Sigmoid colon (tissue), 4 donors: ENCODE measurements at regions not wholly inside any gene's neighbourhood (a gene's known extent, or its start where the extent isn't known, plus 50 kb on each side); places are given as distances from the start of the nearest gene placed in this dataset.

Experiments used
- EP300 ChIP-seq, 4 donors: sonication (generic); formaldehyde crosslinking; IDR thresholded peaks; one replicate each; pipeline ENCODE4 v1.6.1; 2017; ENCODE audit warnings: antibody characterized with exemption in 4 of 4
- POLR2A ChIP-seq, 2 donors: fragments of 450-650 bp; IDR thresholded peaks; one replicate each; pipeline ENCODE4 v1.6.1; 2016; ENCODE audit warnings: antibody characterized with exemption in 2 of 2, mild to moderate bottlenecking in 2 of 2, moderate library complexity in 2 of 2
- TF ChIP-seq, protein P1 (sequence below), 4 experiments: fragments of 450-650 bp in 3 of 4; fragments of 200-600 bp in 1 of 4; IDR thresholded peaks; one replicate each; pipeline ENCODE4 v1.5.1; 2016 to 2019; ENCODE audit warnings: antibody characterized with exemption in 4 of 4, mild to moderate bottlenecking in 3 of 4, moderate library complexity in 2 of 4

DNA sequence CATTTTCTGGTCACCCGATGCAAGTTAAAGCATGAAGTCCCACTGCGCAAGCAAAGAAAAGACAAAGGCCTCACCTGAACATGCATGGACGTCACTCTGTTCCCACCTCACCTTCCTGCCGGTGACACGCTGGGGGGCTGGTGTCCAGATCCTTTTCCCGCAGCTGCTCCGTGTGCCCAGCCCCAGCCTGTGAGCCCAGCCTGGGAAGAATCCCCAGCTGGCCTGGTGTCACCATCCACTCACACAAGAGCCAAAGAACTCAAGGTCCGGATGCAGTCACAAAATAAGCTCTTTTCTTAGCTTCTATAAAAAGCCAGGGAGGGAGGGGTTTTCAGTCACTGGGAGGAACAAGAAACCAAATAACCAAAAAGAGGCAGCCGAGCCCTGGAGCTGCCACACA lies 249.9 kb downstream of the COL4A1 start:
- TF ChIP-seq POLR2A (IDR thresholded peaks at IDR 0.05), result no peak
- TF ChIP-seq, protein P1, sequence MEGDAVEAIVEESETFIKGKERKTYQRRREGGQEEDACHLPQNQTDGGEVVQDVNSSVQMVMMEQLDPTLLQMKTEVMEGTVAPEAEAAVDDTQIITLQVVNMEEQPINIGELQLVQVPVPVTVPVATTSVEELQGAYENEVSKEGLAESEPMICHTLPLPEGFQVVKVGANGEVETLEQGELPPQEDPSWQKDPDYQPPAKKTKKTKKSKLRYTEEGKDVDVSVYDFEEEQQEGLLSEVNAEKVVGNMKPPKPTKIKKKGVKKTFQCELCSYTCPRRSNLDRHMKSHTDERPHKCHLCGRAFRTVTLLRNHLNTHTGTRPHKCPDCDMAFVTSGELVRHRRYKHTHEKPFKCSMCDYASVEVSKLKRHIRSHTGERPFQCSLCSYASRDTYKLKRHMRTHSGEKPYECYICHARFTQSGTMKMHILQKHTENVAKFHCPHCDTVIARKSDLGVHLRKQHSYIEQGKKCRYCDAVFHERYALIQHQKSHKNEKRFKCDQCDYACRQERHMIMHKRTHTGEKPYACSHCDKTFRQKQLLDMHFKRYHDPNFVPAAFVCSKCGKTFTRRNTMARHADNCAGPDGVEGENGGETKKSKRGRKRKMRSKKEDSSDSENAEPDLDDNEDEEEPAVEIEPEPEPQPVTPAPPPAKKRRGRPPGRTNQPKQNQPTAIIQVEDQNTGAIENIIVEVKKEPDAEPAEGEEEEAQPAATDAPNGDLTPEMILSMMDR (IDR thresholded peaks at IDR 0.05), result no peak
- TF ChIP-seq EP300 (IDR thresholded peaks at IDR 0.05), result no peak
